Head of caudate nucleus (tissue), 42 donors: ENCODE measurements at regions not wholly inside any gene's neighbourhood (a gene's known extent, or its start where the extent isn't known, plus 50 kb on each side); places are given as distances from the start of the nearest gene placed in this dataset.

Experiments used
- DNase-seq, 42 donors: peaks; one replicate each; pipeline versions ENCODE4 v3.0.0 to v3.0.0-alpha.2; 2020 to 2021; ENCODE audit warnings: mixed read lengths in 7 of 42
- intact Hi-C: fragments of 100-400 bp; cut with DNase I; formaldehyde crosslinking; loops from one replicate; pipeline ENCODE4 v1.15.0; 2022

DNA sequence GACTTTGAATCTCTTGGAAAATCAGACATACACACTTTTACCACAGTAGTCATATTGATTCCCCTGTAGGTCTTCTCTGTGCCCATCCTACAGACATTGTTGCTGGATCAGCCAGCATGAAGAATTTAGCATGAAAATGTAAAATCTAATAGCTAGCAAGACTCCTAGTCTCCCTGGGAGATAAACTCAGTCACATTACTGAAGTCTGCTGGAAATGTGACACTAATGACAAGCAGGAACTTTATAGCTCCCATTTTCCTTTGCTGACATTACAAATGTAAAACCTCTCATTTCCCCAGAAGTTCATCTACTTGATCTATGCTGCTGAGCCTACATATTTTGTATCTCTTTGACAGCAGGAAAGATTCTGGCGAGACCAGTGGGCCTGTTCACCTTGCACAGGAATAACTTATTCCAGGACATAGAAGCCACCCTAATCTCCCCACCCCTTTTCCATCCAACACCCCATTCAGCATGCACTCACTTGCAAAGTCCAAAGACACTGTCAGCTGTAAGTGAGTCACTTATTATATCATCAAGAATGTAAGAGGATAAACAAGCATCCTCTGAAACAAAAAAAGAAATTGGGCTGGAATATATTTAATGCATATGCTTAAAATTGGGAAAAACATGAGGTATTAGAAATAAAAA lies 648.3 kb upstream of the PKDCC start:
- intact Hi-C loops, result no loop called here
- no peak for DNase-seq

DNA sequence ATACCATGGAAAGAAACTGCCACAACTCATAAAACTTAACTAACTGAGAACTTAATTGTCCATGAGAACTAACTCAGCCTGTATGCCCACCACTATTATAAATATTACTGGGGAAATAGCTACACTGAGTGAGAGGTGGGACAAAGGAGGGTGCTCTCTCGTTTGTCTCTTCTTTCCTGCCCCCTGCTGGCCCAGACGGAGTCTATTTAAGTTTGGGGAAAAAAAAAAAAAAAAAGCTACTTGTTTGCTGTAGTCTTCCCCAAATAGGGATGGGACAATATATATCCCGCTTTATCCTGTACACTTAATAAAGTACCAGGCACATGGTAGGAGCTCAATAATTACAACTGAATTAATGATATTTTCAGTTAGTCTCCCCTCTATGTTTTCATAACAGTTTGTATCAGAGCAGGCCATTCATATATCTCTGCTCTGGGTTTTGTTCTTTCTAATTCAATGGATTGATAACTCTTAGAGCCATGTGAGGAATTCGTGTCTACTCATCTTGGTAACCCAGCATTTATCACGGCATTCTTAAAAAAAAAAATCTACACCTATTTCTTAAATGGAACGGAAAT lies 647.6 kb upstream of the PKDCC start:
- peak in 16 of 42 donors; percentile 4 to 36 (median 17) for DNase-seq
- intact Hi-C loops, result no loop called here

DNA sequence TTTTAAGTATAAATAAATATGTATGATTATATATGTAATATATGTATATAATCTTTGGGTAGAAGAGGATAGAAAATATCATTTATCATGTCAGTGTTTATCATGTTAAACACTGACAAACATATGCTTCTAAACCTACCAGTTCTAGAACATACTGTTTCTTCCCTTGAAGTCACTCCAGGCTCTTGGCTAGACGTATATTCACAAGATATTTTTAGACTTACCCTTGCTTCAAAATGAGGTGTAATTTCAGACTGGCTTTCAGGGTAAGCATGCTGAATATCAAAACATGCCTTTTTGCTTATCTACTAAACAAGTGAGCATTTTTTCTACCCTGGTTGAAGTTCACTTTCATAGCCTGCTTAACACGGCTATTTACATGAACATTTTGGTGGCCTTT lies 642.4 kb upstream of the PKDCC start:
- intact Hi-C loops, result no loop called here
- DNase-seq, result no peak

DNA sequence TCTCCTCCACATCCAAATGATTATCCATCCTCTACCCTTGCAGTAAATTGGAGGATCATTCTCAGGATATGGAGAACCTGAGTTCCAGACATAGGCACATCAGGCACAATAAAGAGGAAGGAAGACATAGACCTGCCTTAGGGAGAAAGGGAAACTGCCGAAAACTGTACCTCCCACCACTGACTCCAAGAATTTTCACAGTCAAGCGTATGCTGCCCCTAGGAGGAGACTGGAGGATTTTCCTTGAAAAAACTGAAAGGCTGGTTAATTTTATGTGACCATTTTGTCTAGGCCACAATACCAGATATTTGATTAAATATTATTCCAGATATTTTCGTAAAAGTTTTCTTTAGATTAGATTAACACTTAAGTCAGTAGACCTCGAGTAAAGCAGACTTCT lies 638.5 kb upstream of the PKDCC start:
- intact Hi-C loops, result no loop called here
- no peak for DNase-seq

DNA sequence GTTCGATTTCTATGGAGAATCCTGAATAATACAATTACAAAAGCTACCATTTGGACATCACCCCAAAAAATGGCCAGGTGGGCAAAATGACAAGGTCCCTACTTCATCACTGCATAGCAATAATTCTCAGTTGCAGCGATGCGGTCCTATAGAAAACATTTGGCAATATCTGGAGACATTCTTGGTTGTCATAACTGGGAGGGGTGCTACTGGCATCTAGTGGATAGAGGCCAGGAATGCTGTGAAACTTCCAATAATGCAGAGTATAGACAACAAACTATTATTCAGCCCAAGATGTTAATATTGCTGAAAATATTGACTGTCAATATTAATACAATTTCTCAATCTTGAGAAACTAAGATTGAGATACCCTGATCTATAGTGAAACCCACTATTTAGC lies 637.8 kb upstream of the PKDCC start:
- intact Hi-C loops, result no loop called here
- DNase-seq, result peak in 5 of 42 donors; percentile 3 to 26 (median 8)

DNA sequence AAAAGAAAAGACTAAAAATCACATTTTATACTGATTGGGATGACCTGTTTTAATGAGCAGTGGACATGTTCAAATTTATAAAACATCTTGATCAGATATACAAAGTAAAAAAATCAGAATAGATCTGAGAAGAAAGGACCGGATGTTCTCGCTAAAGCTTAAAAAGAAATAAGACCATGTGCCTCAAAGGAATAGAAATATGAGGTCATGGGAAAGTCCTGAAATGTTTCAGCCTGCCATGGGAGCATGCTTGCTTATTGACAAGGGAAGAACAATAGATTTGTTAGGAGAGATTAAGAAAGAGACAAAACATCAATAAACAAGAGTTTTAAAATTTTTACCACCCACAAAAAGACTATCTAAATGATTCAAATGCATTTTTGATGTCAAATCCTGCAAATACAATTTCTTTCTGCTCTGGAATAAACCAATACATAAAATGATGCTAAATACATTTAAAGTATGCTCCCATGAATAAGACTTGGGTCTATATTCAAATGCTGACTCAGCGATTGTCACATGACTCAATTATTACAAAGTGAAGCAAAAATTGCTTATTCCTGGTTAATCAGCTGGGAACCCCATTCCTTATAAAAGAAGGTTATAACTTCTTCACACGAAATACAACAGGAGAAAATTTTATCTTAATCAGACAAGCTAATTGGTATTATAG lies 633.9 kb upstream of the PKDCC start:
- no peak for DNase-seq
- intact Hi-C loops, result no loop called here

DNA sequence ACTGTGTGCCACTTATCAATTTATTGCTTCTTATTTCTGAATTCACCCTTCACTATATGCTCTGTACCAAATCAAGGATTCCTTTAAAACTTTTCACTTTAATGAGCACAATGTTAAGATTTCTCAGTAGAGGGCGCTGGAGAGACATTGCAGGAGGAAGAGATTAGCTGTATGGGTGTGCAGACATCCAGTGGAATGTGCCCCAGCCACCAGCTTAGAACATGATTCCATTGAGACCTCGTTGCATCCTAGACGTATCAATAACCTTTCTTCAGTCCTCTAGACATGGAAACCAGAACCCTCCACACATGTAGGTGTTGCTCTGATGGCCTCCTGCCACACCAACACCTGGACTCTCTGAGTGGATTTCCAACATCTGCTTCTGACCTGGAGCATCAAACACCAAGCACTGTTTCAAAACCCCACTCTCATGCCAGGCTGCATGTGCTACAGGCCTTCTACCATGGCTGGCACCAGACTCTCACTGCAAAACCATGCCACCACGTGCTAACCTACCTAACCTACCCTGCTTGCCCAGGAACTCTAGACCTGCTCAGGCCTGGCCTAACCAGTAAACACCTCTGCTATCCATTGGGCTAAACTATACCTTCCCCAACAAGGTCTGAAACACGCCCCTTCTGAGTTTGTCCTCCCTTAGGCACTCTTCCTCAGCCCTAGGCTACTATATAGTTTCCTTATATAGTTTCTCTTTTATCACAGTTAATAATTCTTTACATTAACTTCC lies 633.2 kb upstream of the PKDCC start:
- intact Hi-C loops, result no loop called here
- peak in 1 of 42 donors; percentile 5 for DNase-seq

DNA sequence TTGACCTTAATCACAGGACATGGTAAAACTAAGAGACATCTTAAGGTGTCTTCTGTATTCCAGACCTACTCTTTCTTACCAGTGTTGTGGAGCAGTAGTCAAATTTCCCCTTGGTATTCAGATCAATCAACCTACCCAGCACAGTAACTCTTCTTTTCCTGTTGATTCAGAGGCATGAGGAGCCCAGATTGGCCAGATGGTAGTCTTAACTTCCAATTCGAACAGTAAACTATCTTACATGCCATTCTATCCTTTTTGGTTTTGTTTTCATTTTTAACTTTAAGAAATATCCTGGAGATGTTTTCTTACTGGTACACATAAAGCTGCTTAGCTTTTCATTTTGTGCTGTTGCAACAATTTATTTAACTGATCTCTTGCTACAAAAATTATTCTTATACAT lies 630.3 kb upstream of the PKDCC start:
- intact Hi-C loops, result no loop called here
- no peak for DNase-seq

DNA sequence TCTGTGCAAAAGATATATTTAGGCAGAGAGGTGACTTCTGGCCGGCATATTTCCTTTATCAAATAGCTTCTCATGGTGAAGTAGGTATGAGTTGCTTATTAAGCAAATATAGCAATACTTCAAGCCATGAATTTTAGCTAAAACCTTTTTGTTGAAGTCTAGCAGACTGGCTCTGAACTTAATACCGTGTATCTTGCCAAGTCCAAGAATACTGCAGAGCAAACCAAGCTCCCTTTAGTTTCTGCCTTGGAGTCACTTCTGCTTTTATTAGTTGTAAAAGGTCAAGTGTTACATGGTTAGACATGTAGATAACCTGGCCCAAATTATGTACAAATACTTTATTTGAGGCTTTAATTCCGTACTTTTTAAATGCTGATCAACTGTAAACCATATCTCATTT lies 627.6 kb upstream of the PKDCC start:
- intact Hi-C loops, result no loop called here
- no peak for DNase-seq

DNA sequence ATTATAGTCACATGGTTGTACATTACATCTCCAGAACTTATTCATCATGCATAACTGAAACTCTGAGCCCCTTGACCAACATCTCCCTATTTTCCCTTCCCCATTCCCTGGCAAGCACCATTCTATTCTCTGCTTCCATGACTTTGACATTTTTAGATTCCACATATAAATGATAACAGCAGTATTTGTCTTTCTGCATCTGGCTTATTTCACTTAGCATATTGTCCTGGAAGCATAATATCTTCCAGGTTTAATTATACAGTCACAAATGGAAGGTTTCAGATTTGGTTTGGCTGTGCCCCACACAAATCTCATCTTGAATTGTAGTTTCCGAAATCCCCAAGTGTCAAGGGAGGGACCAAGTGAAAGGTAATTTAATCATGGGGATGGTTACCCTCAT lies 626.9 kb upstream of the PKDCC start:
- no peak for DNase-seq
- intact Hi-C loops, result no loop called here

DNA sequence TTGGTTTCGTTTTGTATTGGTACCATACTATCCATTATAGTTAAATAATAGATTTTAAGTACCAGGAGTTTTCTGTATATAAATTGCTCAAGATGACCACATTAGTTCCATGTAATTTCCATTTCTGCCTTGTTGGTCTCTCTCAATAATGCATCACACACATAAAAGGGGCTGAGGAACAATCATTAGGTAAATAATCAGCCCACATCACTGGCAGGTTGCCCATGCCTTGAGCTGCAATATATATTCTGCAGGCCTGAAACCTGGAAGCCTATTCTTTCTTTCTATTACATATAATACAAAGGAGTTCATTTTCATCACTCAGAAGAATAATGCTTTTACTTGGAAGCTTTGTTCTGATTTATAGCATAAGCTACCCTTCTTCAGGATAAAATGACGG lies 616.1 kb upstream of the PKDCC start:
- intact Hi-C loops, result no loop called here
- DNase-seq, result no peak

DNA sequence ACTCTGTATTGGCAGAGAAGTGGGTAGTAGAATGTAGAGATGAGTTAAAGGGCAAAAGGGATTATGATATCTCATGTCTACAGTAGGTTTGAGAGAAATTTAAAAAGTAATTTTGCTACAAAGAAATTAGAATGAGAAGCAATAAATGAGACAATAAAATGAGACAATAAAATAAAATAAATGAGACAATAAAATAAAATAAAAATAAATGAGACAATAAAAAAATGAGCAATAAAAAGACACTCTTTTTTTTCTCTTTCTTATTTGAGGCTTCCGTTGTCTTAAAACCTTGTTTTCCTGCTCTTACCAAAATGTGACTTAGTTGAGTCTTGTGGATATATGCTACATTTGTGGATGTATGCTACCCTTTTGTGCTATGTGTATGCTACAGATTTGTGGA lies 615.4 kb upstream of the PKDCC start:
- intact Hi-C loops, result no loop called here
- no peak for DNase-seq

DNA sequence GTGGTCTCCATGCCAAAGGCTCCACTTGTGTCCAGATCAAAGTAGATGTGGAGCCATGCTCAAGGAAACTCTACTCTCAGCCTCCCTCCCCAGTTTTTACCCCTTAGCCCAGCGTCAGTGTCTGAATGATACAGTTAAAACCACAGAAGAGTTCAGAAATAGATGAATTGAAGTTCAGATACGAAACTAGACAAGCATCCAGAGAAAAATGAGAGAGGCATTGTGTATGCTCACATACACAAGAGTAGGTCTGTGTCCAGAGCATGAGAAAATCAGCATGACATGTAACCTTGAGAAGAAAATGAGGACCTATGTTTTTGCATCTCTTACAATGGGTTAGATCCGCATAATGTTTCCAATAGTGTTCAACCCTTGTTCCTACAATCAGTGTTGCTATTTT lies 612.8 kb upstream of the PKDCC start:
- intact Hi-C loops, result no loop called here

DNA sequence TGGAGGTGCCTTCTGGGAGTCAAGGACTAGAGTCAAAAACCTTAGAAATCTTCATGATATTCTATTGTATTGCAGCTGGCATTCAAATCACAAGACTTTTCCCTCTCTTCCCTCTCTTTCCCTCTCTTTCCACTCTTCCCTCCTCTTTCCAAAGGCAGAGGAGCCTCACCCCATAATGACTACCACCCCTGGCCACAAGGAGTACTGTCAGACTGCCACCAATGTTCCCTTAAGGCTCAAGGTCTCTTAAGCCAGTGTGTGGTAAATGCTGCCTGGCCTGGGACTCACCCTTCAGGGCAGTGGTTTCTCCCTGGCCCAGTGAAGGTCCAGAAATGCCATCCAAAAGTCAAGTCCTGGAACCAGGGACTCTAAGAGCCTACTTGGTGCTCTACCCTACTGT lies 605.9 kb upstream of the PKDCC start:
- intact Hi-C loops, result no loop called here
- DNase-seq, result no peak

More for the DNA sequence above, 612.8 kb upstream of the PKDCC start:
- DNase-seq, result no peak

DNA sequence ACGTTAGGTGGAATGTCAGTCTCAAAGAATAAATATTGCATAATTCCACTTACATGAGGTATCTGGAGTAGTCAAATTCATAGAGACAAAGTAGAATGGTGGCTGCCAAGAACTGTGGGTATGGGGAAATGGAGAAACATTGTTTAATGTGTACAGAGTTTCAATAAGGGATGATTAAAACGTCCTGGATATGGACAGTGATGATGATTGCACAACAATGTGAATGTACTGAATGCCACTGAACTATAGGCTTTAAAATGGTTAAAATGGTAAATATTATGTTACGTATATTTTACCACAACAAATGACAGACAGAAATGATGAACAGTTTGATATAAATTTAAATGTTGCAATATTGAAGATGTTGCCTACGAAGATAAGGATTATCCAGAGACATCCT lies 602.0 kb upstream of the PKDCC start:
- no peak for DNase-seq
- intact Hi-C loops, result no loop called here

DNA sequence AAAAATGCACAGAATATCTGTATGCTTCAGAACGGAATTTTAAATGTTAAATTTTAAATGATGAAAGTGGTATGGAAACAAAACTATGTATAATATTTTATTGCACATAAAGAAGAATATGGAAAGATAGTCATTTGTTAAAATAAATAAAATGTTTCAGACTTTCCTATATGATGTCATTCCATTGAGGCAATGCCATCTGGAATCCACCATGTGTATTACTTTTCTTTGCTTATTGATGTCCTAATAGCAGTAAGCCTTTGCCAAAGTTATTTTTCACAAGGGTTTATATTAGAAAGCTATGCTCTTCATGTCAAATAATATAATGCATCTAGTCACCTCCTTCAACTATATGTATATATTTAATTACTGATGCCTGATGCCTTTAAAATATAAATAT lies 601.6 kb upstream of the PKDCC start:
- DNase-seq, result no peak
- intact Hi-C loops, result no loop called here

DNA sequence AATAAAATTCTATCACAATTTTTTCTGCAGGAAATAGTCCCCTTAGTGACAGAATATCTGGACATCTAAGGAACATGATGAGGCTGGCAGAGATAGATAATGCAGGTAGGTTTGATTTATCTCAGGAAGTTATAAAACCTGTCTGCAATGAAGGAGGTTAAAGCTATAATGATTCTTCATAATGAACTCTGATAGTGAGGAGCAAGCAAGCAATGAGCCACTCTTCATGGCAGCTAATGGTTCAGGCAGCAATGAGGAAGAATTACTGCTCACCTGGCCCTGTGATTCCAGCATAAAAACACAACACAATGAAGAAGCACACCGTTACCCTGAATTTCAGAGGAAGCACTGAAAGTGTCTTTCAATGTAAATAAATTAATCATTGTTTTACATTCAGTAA lies 599.6 kb upstream of the PKDCC start:
- intact Hi-C loops, result no loop called here
- DNase-seq, result no peak

DNA sequence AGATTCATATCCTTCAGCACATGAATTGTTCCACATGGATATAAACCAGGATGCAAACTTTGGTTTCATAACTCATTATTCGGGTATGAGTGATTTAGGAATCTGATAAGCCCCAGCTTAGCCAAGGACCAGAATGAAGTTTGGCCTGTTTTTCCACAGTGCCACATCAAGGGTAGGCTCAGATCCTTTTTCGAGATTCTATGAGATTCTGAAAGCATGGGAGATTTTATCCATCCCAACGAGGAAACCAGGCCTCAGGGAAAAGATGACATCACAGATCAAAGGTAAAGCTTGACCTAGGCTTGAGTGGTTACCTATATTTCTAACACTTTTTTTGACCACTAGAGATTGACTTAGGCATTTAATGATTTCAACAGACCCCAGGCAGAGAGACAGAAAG lies 590.8 kb upstream of the PKDCC start:
- no peak for DNase-seq
- intact Hi-C loops, result no loop called here

DNA sequence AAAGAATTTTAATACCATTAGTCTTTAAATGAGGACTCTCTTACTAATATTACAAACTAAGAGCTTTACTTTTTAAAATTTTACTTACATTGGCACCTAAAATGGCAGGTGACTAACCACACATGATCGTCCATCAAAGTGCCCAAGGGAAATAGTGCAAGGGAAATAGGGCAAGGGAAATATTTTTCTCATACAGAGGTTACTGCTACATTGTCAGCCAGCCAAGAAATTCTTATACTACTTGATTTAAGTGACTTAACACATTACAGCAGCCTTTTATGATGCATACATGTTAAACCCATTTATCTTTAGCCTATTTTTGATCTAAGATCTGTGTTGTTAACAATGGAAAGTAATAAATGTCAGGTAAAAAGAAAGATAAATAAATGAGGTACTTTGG lies 587.2 kb upstream of the PKDCC start:
- intact Hi-C loops, result no loop called here
- DNase-seq, result no peak

DNA sequence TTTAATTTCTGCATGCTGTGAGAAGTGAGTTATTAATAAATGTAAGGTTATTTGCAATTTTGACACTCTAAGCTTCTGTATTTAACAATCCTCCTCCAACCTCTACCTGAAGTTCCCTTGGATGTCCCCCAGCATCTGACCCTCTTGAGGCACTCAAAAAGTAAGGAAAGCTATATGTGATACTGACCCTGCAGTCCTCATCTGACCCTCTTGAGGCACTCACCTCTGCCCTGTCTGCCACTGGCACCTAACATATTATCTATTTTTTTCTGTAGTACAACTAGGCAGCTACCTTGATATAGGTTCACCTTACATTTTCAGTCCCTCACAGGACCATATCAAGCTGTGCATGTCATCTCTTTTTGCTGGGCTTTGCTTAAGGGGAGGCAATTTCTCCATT lies 583.4 kb upstream of the PKDCC start:
- DNase-seq, result no peak
- intact Hi-C loops, result no loop called here
